ENCODE measurements at regions not wholly inside any gene's neighbourhood (a gene's known extent, or its start where the extent isn't known, plus 50 kb on each side); places are given as distances from the start of the nearest gene placed in this dataset.

DNA sequence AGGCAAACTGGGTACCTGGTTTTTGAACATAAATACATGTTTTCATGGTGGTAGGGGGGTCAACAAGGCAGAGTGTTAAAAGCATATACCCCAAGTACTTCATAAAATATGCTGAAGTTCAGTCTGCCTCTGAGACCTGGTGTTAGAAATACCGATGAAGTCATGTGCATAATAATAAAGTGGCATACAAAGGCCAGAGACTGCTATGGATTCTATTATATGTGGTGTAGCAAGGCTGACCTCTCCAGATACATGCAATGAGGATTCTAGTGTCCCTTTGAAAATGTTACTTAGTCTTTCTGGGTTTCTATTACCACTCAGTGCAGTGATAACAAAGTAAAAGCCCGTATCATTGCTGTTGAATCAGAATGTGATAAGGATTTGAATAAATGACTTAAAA lies 487.5 kb upstream of the ZNF608 start:
- peaks cover 6 to 16% (median 8%) of the 10 kb centered on the region in 4 donors for H3K4me1 ChIP-seq
- H3K27ac ChIP-seq (replicated peaks in 1 of 4) = no peak overlapping the region
- no peaks in the 10 kb centered on the region for H3K9me3 ChIP-seq
- intact Hi-C loops (cut with DNase I) = no loop called here
- DNase-seq (ENCODE audit: extremely low spot score) = no peak
- 83% methylated on average over 2 of the region's 2 CpGs for WGBS
- H3K27me3 ChIP-seq = no peaks in the 10 kb centered on the region
- no peak overlapping the region for H3K4me3 ChIP-seq
- TF ChIP-seq, protein P1, sequence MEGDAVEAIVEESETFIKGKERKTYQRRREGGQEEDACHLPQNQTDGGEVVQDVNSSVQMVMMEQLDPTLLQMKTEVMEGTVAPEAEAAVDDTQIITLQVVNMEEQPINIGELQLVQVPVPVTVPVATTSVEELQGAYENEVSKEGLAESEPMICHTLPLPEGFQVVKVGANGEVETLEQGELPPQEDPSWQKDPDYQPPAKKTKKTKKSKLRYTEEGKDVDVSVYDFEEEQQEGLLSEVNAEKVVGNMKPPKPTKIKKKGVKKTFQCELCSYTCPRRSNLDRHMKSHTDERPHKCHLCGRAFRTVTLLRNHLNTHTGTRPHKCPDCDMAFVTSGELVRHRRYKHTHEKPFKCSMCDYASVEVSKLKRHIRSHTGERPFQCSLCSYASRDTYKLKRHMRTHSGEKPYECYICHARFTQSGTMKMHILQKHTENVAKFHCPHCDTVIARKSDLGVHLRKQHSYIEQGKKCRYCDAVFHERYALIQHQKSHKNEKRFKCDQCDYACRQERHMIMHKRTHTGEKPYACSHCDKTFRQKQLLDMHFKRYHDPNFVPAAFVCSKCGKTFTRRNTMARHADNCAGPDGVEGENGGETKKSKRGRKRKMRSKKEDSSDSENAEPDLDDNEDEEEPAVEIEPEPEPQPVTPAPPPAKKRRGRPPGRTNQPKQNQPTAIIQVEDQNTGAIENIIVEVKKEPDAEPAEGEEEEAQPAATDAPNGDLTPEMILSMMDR (IDR thresholded peaks at IDR 0.05) = no peak
- TF ChIP-seq POLR2A (IDR thresholded peaks at IDR 0.05; ENCODE audit: low read depth) (no peak), EP300 (IDR thresholded peaks at IDR 0.05) (no peak), POLR2AphosphoS5 (IDR thresholded peaks at IDR 0.05) (no peak)
- no peaks in the 10 kb centered on the region for H3K36me3 ChIP-seq

DNA sequence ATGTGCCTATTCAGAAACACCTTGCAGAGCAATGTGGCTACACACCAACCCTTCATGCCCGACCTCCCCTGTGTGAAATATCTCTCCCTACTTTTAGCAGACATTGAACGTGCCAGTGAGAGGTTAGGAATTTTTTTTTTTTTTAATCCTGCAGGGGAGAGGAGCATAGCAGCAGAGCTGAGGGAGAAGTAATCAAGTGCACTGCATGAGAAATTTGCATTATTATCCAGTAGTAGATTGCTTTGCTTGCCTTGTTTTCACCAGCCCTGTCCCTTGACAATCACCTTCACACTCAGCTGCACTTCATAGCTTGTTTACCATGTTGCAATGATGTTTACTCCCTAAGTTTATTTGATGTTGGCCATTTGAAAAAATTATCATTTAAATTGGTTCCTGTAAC lies 489.6 kb upstream of the ZNF608 start:
- intact Hi-C loops (cut with DNase I) = no loop called here
- Histone ChIP-seq H3K36me3 (no peaks in the 10 kb centered on the region), H3K9me3 (no peaks in the 10 kb centered on the region), H3K4me3 (no peak overlapping the region), H3K27me3 (no peaks in the 10 kb centered on the region), H3K4me1 (peaks cover 6 to 16% (median 7%) of the 10 kb centered on the region in 4 donors), H3K27ac (replicated peaks in 1 of 4) (no peak overlapping the region)
- TF ChIP-seq, protein P1 (IDR thresholded peaks at IDR 0.05) = no peak
- TF ChIP-seq EP300 (IDR thresholded peaks at IDR 0.05) = no peak
- DNase-seq (ENCODE audit: extremely low spot score) = no peak
- 68% methylated on average over 2 of the region's 2 CpGs for WGBS

GRCh38 chr5:125236981-125237380 lies 490.5 kb upstream of the ZNF608 start:
- no peak for DNase-seq (ENCODE audit: extremely low spot score)
- Histone ChIP-seq H3K4me3 (no peak overlapping the region), H3K9me3 (no peaks in the 10 kb centered on the region), H3K36me3 (no peaks in the 10 kb centered on the region), H3K27ac (replicated peaks in 1 of 4) (no peak overlapping the region), H3K27me3 (no peaks in the 10 kb centered on the region), H3K4me1 (peaks cover 6 to 16% (median 7%) of the 10 kb centered on the region in 4 donors)
- intact Hi-C loops (cut with DNase I) = no loop called here
- TF ChIP-seq, protein P1 (IDR thresholded peaks at IDR 0.05) = no peak
- no peak for TF ChIP-seq EP300 (IDR thresholded peaks at IDR 0.05)
- TF ChIP-seq POLR2AphosphoS5 (IDR thresholded peaks at IDR 0.05) = no peak
- no peak for TF ChIP-seq POLR2A (IDR thresholded peaks at IDR 0.05; ENCODE audit: low read depth)
- 71% methylated on average over 1 of the region's 1 CpG for WGBS

GRCh38 chr5:125244531-125244930 lies 498.1 kb upstream of the ZNF608 start:
- H3K27me3 ChIP-seq = no peaks in the 10 kb centered on the region
- 96% methylated on average over 2 of the region's 2 CpGs for WGBS
- H3K4me3 ChIP-seq = no peak overlapping the region
- TF ChIP-seq POLR2AphosphoS5 (IDR thresholded peaks at IDR 0.05) (no peak), EP300 (IDR thresholded peaks at IDR 0.05) (no peak), POLR2A (IDR thresholded peaks at IDR 0.05; ENCODE audit: low read depth) (no peak)
- TF ChIP-seq, protein P1 (IDR thresholded peaks at IDR 0.05) = no peak
- no peak for DNase-seq (ENCODE audit: extremely low spot score)
- H3K27ac ChIP-seq (replicated peaks in 1 of 4) = no peak overlapping the region
- H3K36me3 ChIP-seq = no peaks in the 10 kb centered on the region
- intact Hi-C loops (cut with DNase I) = no loop called here
- no peaks in the 10 kb centered on the region for H3K4me1 ChIP-seq
- H3K9me3 ChIP-seq = peaks cover 0 to 5% (median 0%) of the 10 kb centered on the region in 4 donors

- Histone ChIP-seq H3K9me3 (peaks cover 0 to 5% (median 0%) of the 10 kb centered on the region in 4 donors), H3K4me3 (no peak overlapping the region), H3K27me3 (no peaks in the 10 kb centered on the region), H3K36me3 (no peaks in the 10 kb centered on the region), H3K4me1 (no peaks in the 10 kb centered on the region), H3K27ac (replicated peaks in 1 of 4) (no peak overlapping the region)
- DNase-seq (ENCODE audit: extremely low spot score) = no peak
- TF ChIP-seq EP300 (IDR thresholded peaks at IDR 0.05) (no peak), POLR2A (IDR thresholded peaks at IDR 0.05; ENCODE audit: low read depth) (no peak), POLR2AphosphoS5 (IDR thresholded peaks at IDR 0.05) (no peak)
- TF ChIP-seq, protein P1 (IDR thresholded peaks at IDR 0.05) = no peak
- 90% methylated on average over 2 of the region's 4 CpGs for WGBS
- intact Hi-C loops (cut with DNase I) = no loop called here
These were observed 498.8 kb upstream of the ZNF608 start for GRCh38 chr5:125245216-125245615.

Data from esophagus muscularis mucosa (tissue), 4 donors.